ES-I3 (cell line): ENCODE measurements at regions not wholly inside any gene's neighbourhood (a gene's known extent, or its start where the extent isn't known, plus 50 kb on each side); places are given as distances from the start of the nearest gene placed in this dataset.
A peak's percentile ranks its signal among the peaks of the same experiment; 100 is the strongest.
"Not testable (repeated sequence)": the region's sequence is repeated elsewhere in the genome, so short reads cannot be mapped to it uniquely, and the experiment has no call there.

Source experiments
- H3K36me3 ChIP-seq: 2 replicates; pipeline ENCODE4 v1.6.1; 2013; ENCODE audit warnings: mild to moderate bottlenecking, low read length, control low read depth, moderate library complexity; ENCODE audit not compliant: insufficient read depth
- H3K4me1 ChIP-seq: 2 replicates; pipeline ENCODE4 v1.6.1; 2013; ENCODE audit warnings: mild to moderate bottlenecking, control low read depth, low read length; ENCODE audit not compliant: insufficient read depth
- H3K9ac ChIP-seq: 2 replicates; pipeline ENCODE4 v1.6.1; 2013; ENCODE audit warnings: low read depth, mild to moderate bottlenecking, low read length, moderate library complexity
- H3K9me3 ChIP-seq: 2 replicates; pipeline ENCODE4 v1.6.1; 2013; ENCODE audit warnings: mild to moderate bottlenecking, low read length, moderate library complexity; ENCODE audit not compliant: control insufficient read depth, insufficient read depth

DNA sequence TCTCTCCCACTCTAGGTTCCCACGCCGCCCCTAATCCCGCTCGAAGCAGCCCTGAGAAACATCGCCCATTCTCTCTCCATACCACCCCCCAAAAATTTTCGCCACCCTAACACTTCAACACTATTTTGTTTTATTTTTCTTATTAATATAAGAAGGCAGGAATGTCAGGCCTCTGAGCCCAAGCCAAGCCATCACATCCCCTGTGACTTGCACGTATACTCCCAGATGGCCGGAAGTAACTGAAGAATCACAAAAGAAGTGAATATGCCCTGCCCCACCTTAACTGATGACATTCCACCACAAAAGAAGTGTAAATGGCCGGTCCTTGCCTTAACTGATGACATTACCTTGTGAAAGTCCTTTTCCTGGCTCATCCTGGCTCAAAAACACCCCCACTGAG is 127.2 kb upstream of the ADCY2 start:
- H3K9ac ChIP-seq, H3K4me1 ChIP-seq, H3K9me3 ChIP-seq: not testable (repeated sequence)
- H3K36me3 ChIP-seq: peaks cover 13% of the 10 kb centered on the region; the same call in 1 of the 2 replicates

DNA sequence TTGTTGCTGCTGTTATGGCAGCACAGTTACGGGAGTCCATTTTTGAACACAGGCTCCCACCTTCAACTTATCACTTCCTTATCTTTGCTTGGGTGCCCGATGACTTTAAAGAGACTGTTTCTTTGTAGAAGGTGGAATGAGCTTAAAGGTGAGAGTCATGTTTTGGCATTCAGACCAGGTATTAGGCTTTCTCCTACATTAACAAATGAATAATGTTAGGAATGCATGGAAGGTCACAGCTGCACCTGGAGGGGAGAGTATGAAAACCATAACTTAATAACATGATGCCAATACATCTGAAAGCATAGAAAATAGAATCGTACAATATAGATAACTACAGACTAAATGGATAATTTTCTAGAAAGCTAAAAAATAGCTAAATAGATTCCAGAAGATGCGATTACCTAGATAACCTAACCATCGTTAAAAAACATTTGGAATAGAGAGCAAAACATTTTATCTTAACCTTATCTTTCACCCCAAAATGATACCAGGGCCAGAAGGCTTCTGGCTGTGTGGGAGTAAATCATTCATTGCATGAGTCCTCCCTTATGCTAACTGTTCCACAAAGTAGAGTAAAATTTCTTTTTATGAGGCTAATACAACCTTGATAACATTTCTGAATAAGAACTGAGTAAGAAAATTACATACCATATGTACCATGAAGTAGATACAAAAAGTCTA is 126.2 kb upstream of the ADCY2 start:
- H3K9me3 ChIP-seq: no peaks in the 10 kb centered on the region
- H3K9ac ChIP-seq: peak overlapping the region; percentile 0; the same call in 1 of the 2 replicates
- peaks cover 5% of the 10 kb centered on the region for H3K4me1 ChIP-seq

DNA sequence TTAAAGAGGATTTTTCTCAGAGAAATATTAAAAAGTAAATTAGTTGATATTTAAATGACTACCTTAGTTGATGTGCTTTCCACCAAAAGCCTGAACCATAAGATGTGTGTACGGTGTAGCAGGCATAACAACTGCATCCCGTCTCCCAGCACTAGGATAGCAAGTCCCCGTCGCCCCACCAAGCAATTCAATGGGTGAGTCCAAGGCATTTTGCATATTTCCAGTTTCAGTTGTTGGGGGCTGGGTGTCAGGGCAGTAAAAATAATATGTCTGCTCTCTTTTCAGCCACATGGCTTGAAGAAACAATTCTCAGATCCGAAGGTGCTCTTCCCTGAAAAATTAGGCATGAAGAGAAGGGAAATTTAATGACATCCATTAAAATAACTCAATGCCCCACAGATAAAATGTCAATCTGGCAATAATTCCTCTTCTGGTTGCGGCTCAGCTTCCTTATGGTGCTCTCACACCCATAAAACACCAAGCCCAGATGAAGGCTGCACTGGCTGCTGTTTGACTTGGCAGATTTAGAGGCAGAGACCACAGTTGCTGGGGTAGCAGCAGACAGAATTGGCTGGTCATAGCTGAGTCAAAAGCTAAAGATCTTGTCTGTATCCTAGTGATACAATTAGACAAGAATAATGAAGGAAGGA is 124.4 kb upstream of the ADCY2 start:
- no peak overlapping the region for H3K9ac ChIP-seq
- H3K36me3 ChIP-seq: peaks cover 14% of the 10 kb centered on the region; the same call in 1 of the 2 replicates
- H3K4me1 ChIP-seq: peaks cover 5% of the 10 kb centered on the region
- no peaks in the 10 kb centered on the region for H3K9me3 ChIP-seq

More for the DNA sequence above, 126.2 kb upstream of the ADCY2 start:
- peaks cover 14% of the 10 kb centered on the region; the same call in 1 of the 2 replicates for H3K36me3 ChIP-seq

DNA sequence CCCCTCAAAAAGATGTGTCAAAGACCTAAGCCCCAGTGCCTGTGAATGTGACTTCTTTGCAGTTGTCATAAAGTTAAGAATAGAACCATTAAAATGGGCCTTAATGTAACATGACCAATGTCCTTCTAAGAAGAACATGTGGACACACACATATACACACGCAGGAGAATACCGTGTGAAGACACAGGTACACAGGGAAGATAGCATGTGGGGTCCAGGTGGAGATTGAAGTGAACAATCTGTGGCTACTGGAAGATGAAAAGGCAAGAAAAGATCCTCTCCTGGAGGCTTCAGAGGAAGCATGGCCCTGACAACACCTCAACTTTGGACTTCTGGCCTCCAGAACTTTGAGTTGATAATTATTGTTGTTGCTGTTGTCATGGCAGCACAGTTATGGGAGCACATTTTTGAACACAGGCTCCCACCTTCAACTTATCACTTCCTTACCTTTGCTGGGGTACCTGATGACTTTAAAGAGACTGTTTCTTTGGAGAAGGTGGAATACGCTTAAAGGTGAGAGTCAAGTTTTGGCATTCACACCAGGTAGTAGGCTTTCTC is 123.5 kb upstream of the ADCY2 start:
- Histone ChIP-seq H3K9ac (no peak overlapping the region), H3K4me1 (peaks cover 5% of the 10 kb centered on the region), H3K36me3 (peaks cover 14% of the 10 kb centered on the region; the same call in 1 of the 2 replicates), H3K9me3 (no peaks in the 10 kb centered on the region)

DNA sequence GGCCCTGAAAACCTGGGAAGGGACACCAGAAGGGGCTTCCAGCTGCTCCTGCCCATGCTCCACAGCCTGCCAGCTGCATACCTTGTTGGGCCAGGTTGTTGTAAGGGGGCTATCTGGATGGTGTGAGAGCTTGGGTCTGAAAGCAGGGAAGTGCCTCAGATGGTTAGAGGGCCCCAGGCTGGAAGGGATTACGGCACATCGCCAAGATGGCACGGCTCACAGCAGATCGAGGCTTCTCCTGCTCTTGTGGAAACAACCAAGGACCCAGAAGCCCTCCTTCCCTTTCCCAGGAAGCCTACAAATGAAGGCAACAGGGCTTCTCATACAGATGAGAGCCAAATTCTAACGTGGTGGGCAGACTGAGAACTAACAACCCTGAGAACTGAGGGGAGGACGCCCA is 121.7 kb upstream of the ADCY2 start:
- H3K4me1 ChIP-seq: peaks cover 4% of the 10 kb centered on the region
- no peak overlapping the region for H3K9ac ChIP-seq

DNA sequence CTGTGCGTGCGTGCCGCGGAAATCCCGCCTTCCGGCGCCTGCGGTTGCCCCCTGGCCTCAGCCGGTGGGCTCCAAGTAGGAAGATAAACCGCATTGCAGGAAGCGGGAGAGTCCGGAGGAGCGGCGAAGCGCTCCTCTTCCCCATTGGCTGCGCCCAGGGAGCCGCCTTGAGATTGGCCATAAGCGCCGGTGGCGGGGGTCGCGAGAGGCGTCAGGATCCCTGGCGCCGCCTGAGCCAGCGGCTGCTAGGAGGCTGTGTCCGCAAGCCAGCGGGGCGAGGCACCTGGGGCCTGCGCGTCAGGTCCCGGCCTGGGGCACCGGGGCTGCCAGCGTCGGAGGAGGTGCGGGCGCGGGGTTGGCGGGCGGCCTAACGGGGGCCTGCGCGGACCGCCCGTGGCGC is 106.3 kb upstream of the ADCY2 start:
- not testable (repeated sequence) for H3K9ac ChIP-seq, H3K9me3 ChIP-seq, H3K36me3 ChIP-seq, H3K4me1 ChIP-seq

More for the DNA sequence above, 121.7 kb upstream of the ADCY2 start:
- Histone ChIP-seq H3K9me3 (no peaks in the 10 kb centered on the region), H3K36me3 (0 out of 2 replicates have a peak, but pooled peaks cover 11% of the 10 kb centered on the region)

DNA sequence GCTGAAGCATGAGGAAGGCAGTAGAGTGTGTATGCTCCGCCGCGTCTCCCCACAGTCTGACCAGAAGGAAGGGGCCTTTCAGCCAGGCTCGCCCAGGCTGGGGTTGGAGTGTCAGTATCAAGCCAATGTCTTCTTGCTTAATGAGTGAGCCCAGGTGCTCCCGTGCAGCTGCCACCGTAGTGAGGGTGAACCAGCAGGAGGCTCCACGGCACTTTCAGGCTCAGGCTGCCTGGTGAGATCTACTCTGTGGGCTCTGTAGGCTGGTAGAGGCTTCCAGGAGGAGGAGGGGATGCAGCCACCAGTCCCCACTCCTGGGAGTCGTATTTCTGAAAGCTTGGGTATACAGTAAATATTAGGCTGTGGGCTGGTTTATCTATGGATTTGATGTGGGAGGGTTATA is 98.1 kb upstream of the ADCY2 start:
- H3K9me3 ChIP-seq, H3K4me1 ChIP-seq, H3K9ac ChIP-seq, H3K36me3 ChIP-seq: not testable (repeated sequence)

DNA sequence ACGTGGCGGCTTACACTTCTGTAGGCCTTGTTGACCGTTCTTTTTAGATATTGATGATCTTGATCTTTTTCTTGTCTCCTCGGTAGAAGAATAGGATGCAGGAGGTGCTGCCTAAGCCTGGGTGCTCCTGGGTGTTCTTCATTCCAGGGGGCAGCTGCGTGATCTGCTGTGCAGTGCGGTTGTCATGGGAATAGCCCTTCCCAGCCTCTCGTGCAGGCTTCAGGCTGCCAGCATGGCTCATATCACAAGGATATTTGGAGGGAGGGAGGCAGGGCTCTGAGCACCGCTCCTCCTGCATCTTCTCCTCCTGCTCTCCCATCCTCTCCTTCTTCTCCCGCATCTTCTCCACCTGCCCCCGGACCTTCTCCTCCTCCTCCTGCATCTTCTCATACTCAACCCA is 96.2 kb upstream of the ADCY2 start:
- not testable (repeated sequence) for H3K9me3 ChIP-seq, H3K4me1 ChIP-seq, H3K36me3 ChIP-seq, H3K9ac ChIP-seq

DNA sequence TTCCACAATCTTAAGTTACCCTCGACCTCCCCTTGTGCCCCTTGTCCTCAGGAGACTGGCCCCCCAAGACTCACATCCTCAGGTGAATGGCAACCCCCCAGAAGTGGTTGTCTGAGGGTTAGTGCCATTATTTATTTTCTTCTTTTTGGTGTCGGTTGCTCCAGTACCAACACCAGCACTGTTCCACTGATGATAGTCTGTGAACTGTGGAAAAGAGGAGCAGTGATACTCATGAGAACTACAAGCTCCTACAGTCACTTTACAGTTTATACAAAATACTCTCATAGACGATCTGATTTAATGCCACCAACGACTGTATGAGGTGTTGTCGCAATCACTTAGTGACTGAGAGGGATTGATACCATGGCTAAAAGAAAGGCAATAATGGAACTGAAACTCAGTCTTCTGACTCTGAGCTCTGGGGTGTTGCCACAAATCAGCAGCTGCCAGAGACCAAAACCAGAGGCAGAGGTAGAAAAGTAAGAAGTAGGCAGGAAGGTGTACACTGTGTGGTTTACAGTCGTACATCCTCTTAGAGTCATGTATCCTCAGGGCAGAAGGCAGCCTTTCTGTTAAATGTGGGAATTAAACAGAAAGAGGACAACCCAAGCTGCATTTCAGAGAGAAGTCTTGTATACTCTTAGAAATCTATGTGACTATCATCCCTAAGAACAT is 90.8 kb upstream of the ADCY2 start:
- not testable (repeated sequence) for H3K9ac ChIP-seq, H3K4me1 ChIP-seq, H3K9me3 ChIP-seq, H3K36me3 ChIP-seq

DNA sequence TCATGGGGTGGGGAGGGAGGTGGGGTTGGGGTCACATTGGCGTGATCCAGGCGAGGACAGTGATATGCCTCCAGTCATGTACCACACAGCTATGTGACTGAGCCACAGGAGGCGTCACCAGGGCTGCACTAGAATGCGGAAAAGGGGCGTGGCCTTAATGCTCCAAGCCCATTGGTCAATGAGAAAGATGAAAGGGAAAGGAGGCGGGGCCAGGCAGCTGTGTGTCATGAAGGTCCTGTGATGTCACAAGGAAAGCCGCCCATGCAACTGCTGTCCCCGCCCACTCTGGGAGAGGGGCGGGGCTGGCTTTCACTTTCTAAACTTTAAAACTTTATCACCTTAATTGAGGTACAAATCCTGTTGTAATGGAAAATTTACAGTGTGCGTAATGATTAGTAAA is 89.4 kb upstream of the ADCY2 start:
- not testable (repeated sequence) for H3K36me3 ChIP-seq, H3K4me1 ChIP-seq, H3K9ac ChIP-seq, H3K9me3 ChIP-seq

DNA sequence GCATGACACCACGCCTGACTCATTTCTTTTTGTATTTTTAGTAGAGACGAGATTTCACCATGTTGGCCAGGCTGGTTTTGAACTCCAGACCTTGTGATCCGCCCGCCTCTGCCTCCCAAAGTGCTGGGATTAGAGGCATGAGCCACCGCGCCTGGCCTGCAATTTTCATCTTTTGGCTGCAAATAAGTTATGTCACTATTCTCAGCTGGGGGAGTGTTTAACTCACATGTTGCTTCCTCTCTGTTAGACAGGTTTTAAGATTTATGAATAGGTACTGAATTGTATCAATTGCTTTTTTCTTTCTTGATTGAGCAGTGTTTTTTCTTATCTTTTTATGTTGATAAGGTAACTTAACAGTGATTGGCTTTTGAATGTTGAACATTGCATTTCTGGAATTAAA is 88.2 kb upstream of the ADCY2 start:
- H3K4me1 ChIP-seq, H3K9me3 ChIP-seq, H3K36me3 ChIP-seq, H3K9ac ChIP-seq: not testable (repeated sequence)

DNA sequence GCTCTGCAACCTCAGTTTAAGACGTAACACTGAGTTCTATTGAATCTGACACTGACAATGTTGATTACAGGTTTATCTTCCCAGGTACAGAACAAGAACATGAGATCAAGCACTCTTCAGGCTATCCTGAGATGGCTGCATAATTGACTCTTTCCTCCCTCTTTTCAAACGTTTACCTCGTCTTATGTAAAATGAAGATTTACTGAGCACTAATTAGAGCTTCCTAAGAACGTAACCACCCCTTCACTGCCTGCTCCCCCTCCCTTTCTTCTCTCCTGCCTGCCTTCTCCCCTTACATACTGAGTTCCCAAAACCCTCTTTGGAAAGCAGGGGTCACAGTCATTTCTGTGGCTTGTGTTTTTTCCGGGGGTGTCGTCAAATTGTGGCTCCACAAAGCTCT is 86.2 kb upstream of the ADCY2 start:
- not testable (repeated sequence) for H3K4me1 ChIP-seq, H3K36me3 ChIP-seq, H3K9me3 ChIP-seq
- H3K9ac ChIP-seq: peak overlapping the region; percentile 1; the same call in 1 of the 2 replicates

DNA sequence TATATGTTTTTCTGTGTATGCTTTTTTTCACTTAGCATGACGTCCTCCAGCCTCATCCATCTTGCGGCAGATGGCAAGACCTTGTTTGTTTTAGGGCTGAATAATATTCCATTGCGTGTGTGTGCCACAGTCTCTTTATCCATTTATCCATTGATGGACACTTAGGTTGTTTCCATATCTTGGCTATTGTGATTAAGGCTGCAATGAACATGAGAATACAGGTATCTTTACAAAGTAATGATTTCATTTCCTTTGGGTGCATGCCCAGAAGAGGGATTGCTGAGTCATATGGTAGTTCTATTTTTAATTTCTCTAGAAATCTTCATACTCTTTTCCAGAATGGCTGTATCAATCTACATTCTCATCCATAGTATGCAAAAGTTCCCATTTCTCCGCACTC is 85.3 kb upstream of the ADCY2 start:
- not testable (repeated sequence) for H3K9ac ChIP-seq, H3K36me3 ChIP-seq, H3K4me1 ChIP-seq, H3K9me3 ChIP-seq

DNA sequence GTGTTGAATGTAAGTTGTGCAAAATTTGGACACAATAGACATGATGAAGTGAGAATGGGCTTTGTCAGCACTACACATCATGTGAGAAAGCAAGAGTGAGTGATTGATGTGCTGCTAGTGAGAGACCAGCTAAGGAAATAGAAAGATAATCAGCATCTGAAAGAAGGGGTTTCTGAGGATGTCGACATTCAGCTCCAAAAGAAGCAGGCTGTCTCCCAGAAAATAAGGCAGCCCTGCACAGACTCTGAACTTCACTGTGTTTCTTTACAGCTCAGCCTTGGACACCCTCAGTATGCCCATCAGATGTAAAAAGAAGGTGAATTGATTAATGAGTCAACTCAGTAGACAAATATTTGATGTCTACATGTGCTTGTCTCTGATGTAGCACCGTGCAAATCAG is 80.8 kb upstream of the ADCY2 start:
- Histone ChIP-seq H3K9me3 (no peaks in the 10 kb centered on the region), H3K9ac (no peak overlapping the region), H3K36me3 (no peaks in the 10 kb centered on the region), H3K4me1 (peaks cover 9% of the 10 kb centered on the region; the same call in 1 of the 2 replicates)

DNA sequence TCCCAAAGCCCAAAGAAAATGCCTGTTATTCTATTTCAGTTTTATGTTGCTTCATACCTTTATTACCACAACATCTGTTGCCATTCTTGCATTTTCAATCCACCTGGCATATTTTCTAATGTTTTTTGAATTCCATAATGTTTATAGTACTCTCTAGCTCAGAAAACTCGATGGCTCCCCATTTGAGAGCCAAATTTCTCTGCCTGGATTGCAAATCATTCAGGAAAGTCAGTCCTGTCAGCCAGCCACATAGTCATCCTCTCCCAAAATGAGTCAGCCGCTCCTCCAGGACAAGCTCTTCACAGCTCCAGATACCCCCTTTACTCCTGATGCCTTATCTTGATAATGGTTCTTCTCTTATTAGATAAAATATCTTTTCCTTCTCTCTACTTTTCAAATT is 78.2 kb upstream of the ADCY2 start:
- H3K36me3 ChIP-seq: no peaks in the 10 kb centered on the region
- H3K9ac ChIP-seq: no peak overlapping the region
- peaks cover 24% of the 10 kb centered on the region for H3K4me1 ChIP-seq
- no peaks in the 10 kb centered on the region for H3K9me3 ChIP-seq
